IMR-90 (cell line): ENCODE measurements at regions not wholly inside any gene's neighbourhood (a gene's known extent, or its start where the extent isn't known, plus 50 kb on each side); places are given as distances from the start of the nearest gene placed in this dataset.

Source experiments
- ATAC-seq: fragments of 200-7000 bp; cut with Tn5 transposase; 2 replicates; pipeline ENCODE4 v1.9.1; 2020; ENCODE audit warnings: low read depth, mild to moderate bottlenecking, moderate library complexity
- BruUV-seq: library from RNA; stranded (reverse); fragments of 400-500 nt; replicated peaks from 2 replicates; lab custom pipeline; 2021; lab: Mats Ljungman, UMichigan
- CTCF ChIA-PET: fragments of 300-600 bp; formaldehyde crosslinking; extraction: SDS; loops from one replicate; lab custom pipeline; 2021; ENCODE audit warnings: antibody characterized with exemption; lab: Yijun Ruan, JAX
- POLR2A ChIA-PET: fragments of 300-600 bp; sonication (Branson Sonifier 250); formaldehyde crosslinking; loops from one replicate; lab custom pipeline; 2022; ENCODE audit warnings: antibody characterized with exemption; ENCODE audit not compliant: unreplicated experiment; lab: Charles Lee
- DNase-seq: peaks from one replicate; pipeline ENCODE4 v3.0.0; 2013
- H2AFZ ChIP-seq: replicated peaks from 2 replicates; pipeline ENCODE3; 2013; ENCODE audit warnings: low read length, mild to moderate bottlenecking; ENCODE audit not compliant: poor library complexity
- H2AK5ac ChIP-seq: 2 replicates; pipeline ENCODE4 v1.6.1; 2013; ENCODE audit warnings: low read depth, low read length, inconsistent platforms
- H2AK9ac ChIP-seq: replicated peaks from 2 replicates; pipeline ENCODE3; 2013; ENCODE audit warnings: mild to moderate bottlenecking, low read depth, low read length, moderate library complexity; ENCODE audit not compliant: poor library complexity
- H2BK120ac ChIP-seq: 2 replicates; pipeline ENCODE4 v1.6.1; 2013; ENCODE audit warnings: low read depth, low read length, inconsistent platforms
- H2BK15ac ChIP-seq: 3 replicates; pipeline ENCODE4 v1.6.1; 2013; ENCODE audit warnings: low read depth, low read length, inconsistent platforms
- H2BK20ac ChIP-seq: 2 replicates; pipeline ENCODE4 v1.6.1; 2013; ENCODE audit warnings: low read depth, mild to moderate bottlenecking, inconsistent platforms, low read length, moderate library complexity
- H2BK5ac ChIP-seq: 2 replicates; pipeline ENCODE4 v1.6.1; 2013; ENCODE audit warnings: mild to moderate bottlenecking, low read depth, low read length, inconsistent platforms; ENCODE audit not compliant: poor library complexity, severe bottlenecking
- H3K14ac ChIP-seq: replicated peaks from 2 replicates; pipeline ENCODE4 v1.6.1; 2013; ENCODE audit warnings: low read depth, low read length, inconsistent platforms
- H3K18ac ChIP-seq: 2 replicates; pipeline ENCODE4 v1.6.1; 2013; ENCODE audit warnings: low read depth, low read length, control low read depth
- H3K23ac ChIP-seq: 2 replicates; pipeline ENCODE4 v1.6.1; 2013; ENCODE audit warnings: low read depth, low read length, inconsistent platforms
- H3K27ac ChIP-seq: 2 replicates; pipeline ENCODE4 v1.5.1; 2013; ENCODE audit warnings: mild to moderate bottlenecking, control low read depth, low read length; ENCODE audit not compliant: insufficient read depth
- H3K27me3 ChIP-seq: 2 replicates; pipeline ENCODE4 v1.6.1; 2013; ENCODE audit warnings: low read length; ENCODE audit not compliant: control insufficient read depth, insufficient read depth
- H3K36me3 ChIP-seq: 2 replicates; pipeline ENCODE4 v1.6.1; 2013; ENCODE audit warnings: low read length, mixed read lengths; ENCODE audit not compliant: control insufficient read depth, insufficient read depth
- H3K4ac ChIP-seq: 2 replicates; pipeline ENCODE4 v1.6.1; 2013; ENCODE audit warnings: low read depth, low read length, inconsistent platforms
- H3K4me1 ChIP-seq: 2 replicates; pipeline ENCODE4 v1.6.1; 2013; ENCODE audit warnings: low read length, mixed read lengths; ENCODE audit not compliant: control insufficient read depth, insufficient read depth
- H3K4me2 ChIP-seq: 2 replicates; pipeline ENCODE4 v1.6.1; 2013; ENCODE audit warnings: low read depth, mild to moderate bottlenecking, control low read depth, low read length, moderate library complexity
- H3K4me3 ChIP-seq: 2 replicates; pipeline ENCODE4 v1.5.1; 2013; ENCODE audit warnings: low read depth, mild to moderate bottlenecking, control low read depth, low read length, moderate library complexity; ENCODE audit not compliant: insufficient read depth
- H3K56ac ChIP-seq: 2 replicates; pipeline ENCODE4 v1.6.1; 2013; ENCODE audit warnings: low read length, inconsistent platforms; ENCODE audit not compliant: insufficient read depth; ENCODE audit errors: extremely low read depth
- H3K79me1 ChIP-seq, 2 experiments: 2 replicates each; pipeline ENCODE4 v1.6.1; 2013; ENCODE audit warnings: low read length in 2 of 2, inconsistent platforms in 1 of 2, low read depth in 1 of 2
- H3K9ac ChIP-seq: 2 replicates; pipeline ENCODE4 v1.6.1; 2013; ENCODE audit warnings: low read depth, low read length, control low read depth
- H3K9me1 ChIP-seq: 2 replicates; pipeline ENCODE4 v1.6.1; 2013; ENCODE audit warnings: low read length, inconsistent platforms; ENCODE audit not compliant: insufficient read depth
- H3K9me3 ChIP-seq: 2 replicates; pipeline ENCODE4 v1.6.1; 2013; ENCODE audit warnings: low read length; ENCODE audit not compliant: control insufficient read depth, insufficient read depth
- H4K20me1 ChIP-seq: 2 replicates; pipeline ENCODE4 v1.6.1; 2013; ENCODE audit warnings: low read length, inconsistent platforms; ENCODE audit not compliant: insufficient read depth
- H4K5ac ChIP-seq: 2 replicates; pipeline ENCODE4 v1.6.1; 2013; ENCODE audit warnings: mild to moderate bottlenecking, low read depth, low read length, control low read depth
- H4K8ac ChIP-seq, 2 experiments: 2 replicates each; pipeline ENCODE4 v1.6.1; 2013; ENCODE audit warnings: low read depth in 2 of 2, low read length in 2 of 2, control low read depth in 1 of 2, inconsistent platforms in 1 of 2
- H4K91ac ChIP-seq: 2 replicates; pipeline ENCODE4 v1.6.1; 2013; ENCODE audit warnings: low read depth, low read length, inconsistent platforms; ENCODE audit not compliant: insufficient read depth
- ELK1 ChIP-seq: fragments of 150-350 bp; IDR thresholded peaks from 2 replicates; pipeline ENCODE4 v1.6.1; 2016; ENCODE audit warnings: low read depth, mild to moderate bottlenecking, low read length, moderate library complexity, borderline replicate concordance
- MAFK ChIP-seq: IDR thresholded peaks from 2 replicates; pipeline ENCODE4 v1.6.1; 2012; ENCODE audit warnings: low read depth, low read length, improper control_type of control experiment
- WGBS, 2 experiments: methylation state at CpG; one replicate each; pipeline versions ENCODE4 v1.1.5 to v1.1.7; 2013; ENCODE audit warnings: missing lambda C conversion rate in 2 of 2; ENCODE audit not compliant: insufficient read length in 1 of 2; ENCODE audit errors: extremely low coverage in 2 of 2; 5-methylcytosine and 5-hydroxymethylcytosine counted together
- dilution Hi-C: fragments of 300-500 bp; cut with HindIII; formaldehyde crosslinking; loops from one replicate; pipeline ENCODE4 v1.14.3; 2018; ENCODE audit warnings: low sequenced_read_pairs; ENCODE audit not compliant: unreplicated experiment
- in situ Hi-C: fragments of 300-500 bp; cut with MboI; formaldehyde crosslinking; loops from 3 replicates; pipeline ENCODE4 v1.14.3; 2019; ENCODE audit warnings: low sequenced_read_pairs, inconsistent platforms, mixed read lengths
- intact Hi-C: fragments of 100-400 bp; cut with micrococcal nuclease; formaldehyde crosslinking; loops from 2 replicates; pipeline ENCODE4 v1.10.0; 2022

DNA sequence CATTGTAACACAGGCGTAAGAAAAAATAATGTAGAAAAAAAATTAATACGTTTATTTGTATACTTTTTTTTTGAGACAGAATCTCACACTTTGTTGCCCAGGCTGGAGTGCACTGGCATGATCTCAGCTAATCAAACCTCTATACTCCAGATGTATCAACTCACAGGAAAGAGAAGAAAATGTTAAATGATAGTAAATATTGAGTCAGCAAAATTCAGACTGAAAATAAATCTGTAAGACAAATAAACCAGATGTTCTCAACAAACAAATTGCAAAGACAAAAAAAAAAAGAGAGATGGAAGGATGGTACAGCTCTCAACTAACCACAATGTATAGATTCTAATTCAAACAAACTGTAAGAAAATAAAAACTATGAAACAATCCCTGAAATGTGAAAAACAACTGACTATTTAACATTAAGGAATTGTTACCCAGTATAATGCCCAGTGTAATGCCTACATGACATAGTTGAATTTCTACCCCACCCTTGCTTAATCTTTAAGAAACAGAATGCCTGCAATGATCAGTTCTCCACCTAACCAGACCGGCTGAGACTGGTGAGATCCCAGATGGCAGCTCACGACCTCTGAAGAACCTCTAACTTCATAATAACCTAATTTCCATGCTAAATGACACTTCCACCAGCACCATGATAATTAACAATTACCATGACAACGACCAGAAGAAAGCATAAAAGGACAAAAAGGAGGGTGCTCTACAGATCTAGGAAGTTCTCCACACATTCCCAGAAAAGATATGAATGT lies 272.0 kb upstream of the GNAI1 start:
- H3K27ac ChIP-seq: no peak overlapping the region
- no peak overlapping the region; the same call in 1 of the 2 replicates for H3K14ac ChIP-seq
- no peak overlapping the region for H3K56ac ChIP-seq
- peaks cover 4% of the 10 kb centered on the region for H3K9me3 ChIP-seq
- BruUV-seq: no TSS peak
- DNase-seq: no peak
- no peak overlapping the region for H3K18ac ChIP-seq
- peak overlapping the region; percentile 31; the same call in 1 of the 3 replicates for H2BK15ac ChIP-seq
- no peak overlapping the region for H3K9ac ChIP-seq
- no peaks in the 10 kb centered on the region for H3K79me1 ChIP-seq
- WGBS, 2 experiments: 92% methylated on average over 2 of the region's 5 CpGs; no CpG with 5 or more reads in 1 of the 2 experiments
- H3K4me2 ChIP-seq: no peak overlapping the region
- ATAC-seq: no peak
- H2BK120ac ChIP-seq: no peak overlapping the region
- no peaks in the 10 kb centered on the region for H3K4me1 ChIP-seq
- no peaks in the 10 kb centered on the region for H3K27me3 ChIP-seq
- intact Hi-C loops (no loop called here), in situ Hi-C loops (no loop called here), dilution Hi-C loops (no loop called here)
- no peaks in the 10 kb centered on the region for H4K20me1 ChIP-seq
- H2AK5ac ChIP-seq: 0 out of 2 replicates have a peak overlapping the region, but pooled peaks have one; percentile 8
- CTCF ChIA-PET: no interaction called here
- TF ChIP-seq ELK1 (no peak), MAFK (peak; percentile 79)
- H3K23ac ChIP-seq: no peak overlapping the region
- no peak overlapping the region for H2AK9ac ChIP-seq
- POLR2A ChIA-PET: no interaction called here
- H3K9me1 ChIP-seq: no peaks in the 10 kb centered on the region
- no peak overlapping the region for H4K8ac ChIP-seq
- no peak overlapping the region for H3K4ac ChIP-seq
- H2AFZ ChIP-seq: no peak overlapping the region
- H4K5ac ChIP-seq: no peak overlapping the region
- H4K91ac ChIP-seq: no peak overlapping the region
- no peaks in the 10 kb centered on the region for H3K36me3 ChIP-seq
- H2BK20ac ChIP-seq: no peak overlapping the region
- no peak overlapping the region for H2BK5ac ChIP-seq
- H3K4me3 ChIP-seq: no peak overlapping the region
